ENCODE measurements at regions not wholly inside any gene's neighbourhood (a gene's known extent, or its start where the extent isn't known, plus 50 kb on each side); places are given as distances from the start of the nearest gene placed in this dataset.

GRCh38 chr7:55265836-55266642, 99.1 kb upstream of the LANCL2 start:
- Histone ChIP-seq H3K18ac (ENCODE audit: low read depth, low read length) (no peak overlapping the region), H2AFZ (replicated peaks; ENCODE audit: low read length, poor library complexity) (no peak overlapping the region), H3K36me3 (ENCODE audit: control insufficient read depth, insufficient read depth, low read length) (no peaks in the 10 kb centered on the region), H4K20me1 (ENCODE audit: insufficient read depth, low read length) (no peaks in the 10 kb centered on the region), H3K4me1 (ENCODE audit: control insufficient read depth, insufficient read depth, low read length) (peaks cover 2% of the 10 kb centered on the region; the same call in 1 of the 2 replicates), H3K4ac (ENCODE audit: low read depth, low read length) (no peak overlapping the region), H3K4me3 (ENCODE audit: insufficient read depth, low read depth, low read length) (no peak overlapping the region), H3K27me3 (ENCODE audit: control insufficient read depth, insufficient read depth, low read length) (peaks cover 33% of the 10 kb centered on the region), H3K23ac (ENCODE audit: low read depth, low read length) (no peak overlapping the region), H3K79me1 (ENCODE audit: low read depth in 1 of 2, low read length in 2 of 2) (no peaks in the 10 kb centered on the region), H2BK120ac (ENCODE audit: low read depth, low read length) (no peak overlapping the region), H2BK15ac (ENCODE audit: low read depth, low read length) (no peak overlapping the region), H2AK9ac (replicated peaks; ENCODE audit: low read depth, low read length, poor library complexity) (no peak overlapping the region), H2AK5ac (ENCODE audit: low read depth, low read length) (no peak overlapping the region), H4K91ac (ENCODE audit: insufficient read depth, low read depth, low read length) (no peak overlapping the region), H3K27ac (ENCODE audit: insufficient read depth, low read length) (no peak overlapping the region), H2BK20ac (ENCODE audit: low read depth, low read length) (no peak overlapping the region), H2BK5ac (ENCODE audit: low read depth, low read length, poor library complexity, severe bottlenecking) (no peak overlapping the region), H4K8ac (ENCODE audit: low read depth in 2 of 2, low read length in 2 of 2) (no peak overlapping the region), H3K14ac (replicated peaks; ENCODE audit: low read depth, low read length) (no peak overlapping the region), H3K9me1 (ENCODE audit: insufficient read depth, low read length) (no peaks in the 10 kb centered on the region), H3K9ac (ENCODE audit: low read depth, low read length) (no peak overlapping the region), H4K5ac (ENCODE audit: low read depth, low read length) (no peak overlapping the region), H3K56ac (ENCODE audit: extremely low read depth, insufficient read depth, low read length) (no peak overlapping the region), H3K9me3 (ENCODE audit: control insufficient read depth, insufficient read depth, low read length) (peaks cover 2% of the 10 kb centered on the region; the same call in 1 of the 2 replicates), H3K4me2 (ENCODE audit: low read depth, low read length) (peak overlapping the region; percentile 12)
- ATAC-seq (ENCODE audit: low read depth): peak; percentile 51; the same call in 1 of the 2 replicates
- ChIA-PET CTCF (interaction anchor here (2.6 to 3.3 kb wide), 2 partner anchors 11 to 492 kb away, joined by 10 to 16 read pairs; no protein-coding TSS in a partner anchor), POLR2A (ENCODE audit: unreplicated experiment) (no interaction called here)
- no TSS peak for BruUV-seq (replicated peaks)
- intact Hi-C loops (cut with micrococcal nuclease): no loop called here
- in situ Hi-C loops (cut with MboI; ENCODE audit: low sequenced_read_pairs): no loop called here
- dilution Hi-C loops (cut with HindIII; ENCODE audit: low sequenced_read_pairs, unreplicated experiment): no loop called here
- DNase-seq: peak; percentile 27
- WGBS, 2 experiments (ENCODE audit: extremely low coverage in 2 of 2, insufficient read length in 1 of 2): no CpG with 5 or more reads among the region's 8 CpGs
- no peak for TF ChIP-seq NFE2L2 (IDR thresholded peaks at IDR 0.05; ENCODE audit: low read depth, low read length)
- TF ChIP-seq POLR2A (IDR thresholded peaks at IDR 0.05; ENCODE audit: low read depth, low read length): no peak
- no peak for TF ChIP-seq CEBPB (IDR thresholded peaks at IDR 0.05; ENCODE audit: low read depth, low read length)
- no peak for TF ChIP-seq RFX5 (IDR thresholded peaks at IDR 0.05; ENCODE audit: low read depth, low read length)
- no peak for TF ChIP-seq FOS (IDR thresholded peaks at IDR 0.05; ENCODE audit: low read depth, low read length)
- TF ChIP-seq CHD1 (IDR thresholded peaks at IDR 0.05; ENCODE audit: low read depth, low read length): no peak
- no peak for TF ChIP-seq SMC3 (IDR thresholded peaks at IDR 0.05; ENCODE audit: low read depth, low read length)
- no peak for TF ChIP-seq USF2 (IDR thresholded peaks at IDR 0.05; ENCODE audit: low read depth, low read length)
- no peak for TF ChIP-seq MAZ (IDR thresholded peaks at IDR 0.05; ENCODE audit: borderline replicate concordance, low read depth, low read length)
- no peak for TF ChIP-seq MAFK (IDR thresholded peaks at IDR 0.05; ENCODE audit: low read depth, low read length)
- no peak for TF ChIP-seq MXI1 (IDR thresholded peaks at IDR 0.05; ENCODE audit: borderline replicate concordance, low read depth, low read length)
- TF ChIP-seq RCOR1 (IDR thresholded peaks at IDR 0.05; ENCODE audit: insufficient replicate concordance, low read length): no peak
- TF ChIP-seq ELK1 (IDR thresholded peaks at IDR 0.05; ENCODE audit: borderline replicate concordance, low read depth, low read length): no peak
- TF ChIP-seq CTCF (conservative IDR thresholded peaks at IDR 0.05; ENCODE audit: low read depth, low read length): no peak
- no peak for TF ChIP-seq BHLHE40 (IDR thresholded peaks at IDR 0.05; ENCODE audit: low read depth, low read length)

All from IMR-90 (cell line).